ENCODE measurements at regions not wholly inside any gene's neighbourhood (a gene's known extent, or its start where the extent isn't known, plus 50 kb on each side); places are given as distances from the start of the nearest gene placed in this dataset.

GRCh38 chr20:60113024-60113724, 155.0 kb downstream of the CDH26 start:
- Histone ChIP-seq H3K4me1 (ENCODE audit: low read depth) (no peaks in the 10 kb centered on the region), H3K36me3 (ENCODE audit: low read depth) (no peaks in the 10 kb centered on the region), H3K9me3 (no peaks in the 10 kb centered on the region), H3K4me3 (no peak overlapping the region)
- no peak for TF ChIP-seq CTCF (IDR thresholded peaks at IDR 0.05)
- ATAC-seq, result no peak
- intact Hi-C loops (cut with DNase I, micrococcal nuclease), result no loop called here
- DNase-seq, result no peak

GRCh38 chr20:60113771-60114170, 155.5 kb downstream of the CDH26 start:
- Histone ChIP-seq H3K4me3 (no peak overlapping the region), H3K9me3 (no peaks in the 10 kb centered on the region), H3K36me3 (ENCODE audit: low read depth) (no peaks in the 10 kb centered on the region), H3K4me1 (ENCODE audit: low read depth) (no peaks in the 10 kb centered on the region)
- DNase-seq (no peak), ATAC-seq (no peak)
- TF ChIP-seq CTCF (IDR thresholded peaks at IDR 0.05), result no peak
- intact Hi-C loops (cut with DNase I, micrococcal nuclease), result no loop called here

- no peak for TF ChIP-seq CTCF (IDR thresholded peaks at IDR 0.05)
- ATAC-seq (no peak), DNase-seq (no peak)
- Histone ChIP-seq H3K9me3 (no peaks in the 10 kb centered on the region), H3K36me3 (ENCODE audit: low read depth) (no peaks in the 10 kb centered on the region), H3K4me3 (no peak overlapping the region), H3K4me1 (ENCODE audit: low read depth) (no peaks in the 10 kb centered on the region)
- intact Hi-C loops (cut with DNase I, micrococcal nuclease), result no loop called here
These were observed 157.2 kb downstream of the CDH26 start for GRCh38 chr20:60115451-60115850.

- intact Hi-C loops (cut with DNase I, micrococcal nuclease), result no loop called here
- Histone ChIP-seq H3K4me3 (no peak overlapping the region), H3K9me3 (no peaks in the 10 kb centered on the region), H3K36me3 (ENCODE audit: low read depth) (no peaks in the 10 kb centered on the region), H3K4me1 (ENCODE audit: low read depth) (no peaks in the 10 kb centered on the region)
- no peak for ATAC-seq
- TF ChIP-seq CTCF (IDR thresholded peaks at IDR 0.05), result no peak
- no peak for DNase-seq
These were observed 158.1 kb downstream of the CDH26 start for GRCh38 chr20:60116128-60116909.

- no peaks in the 10 kb centered on the region for H3K36me3 ChIP-seq (ENCODE audit: low read depth)
- no peak for ATAC-seq
- DNase-seq, result no peak
- H3K4me1 ChIP-seq (ENCODE audit: low read depth), result no peaks in the 10 kb centered on the region
- H3K9me3 ChIP-seq, result no peaks in the 10 kb centered on the region
- intact Hi-C loops (cut with DNase I, micrococcal nuclease), result no loop called here
- no peak overlapping the region for H3K4me3 ChIP-seq
- no peak for TF ChIP-seq CTCF (IDR thresholded peaks at IDR 0.05)
These were observed 158.8 kb downstream of the CDH26 start for GRCh38 chr20:60117065-60117464.
